Activated CD8-positive, alpha-beta T cell treated with anti-CD3 and anti-CD28 coated beads for 36 hours (primary cell): ENCODE measurements at regions not wholly inside any gene's neighbourhood (a gene's known extent, or its start where the extent isn't known, plus 50 kb on each side); places are given as distances from the start of the nearest gene placed in this dataset.

Experiments used
- ATAC-seq: fragments of 200-7000 bp; cut with Tn5 transposase; one replicate; pipeline ENCODE4 v1.10.0; 2021; ENCODE audit warnings: mild to moderate bottlenecking, moderate library complexity
- CTCF ChIA-PET: fragments of 350-600 bp; sonication (Branson Sonifier 250); formaldehyde crosslinking; loops from one replicate; lab custom pipeline; 2021; ENCODE audit warnings: antibody characterized with exemption; lab: Charles Lee
- POLR2A ChIA-PET: fragments of 350-600 bp; sonication (Branson Sonifier 250); formaldehyde crosslinking; loops from one replicate; lab custom pipeline; 2021; ENCODE audit warnings: antibody characterized with exemption; lab: Charles Lee
- DNase-seq: peaks from one replicate; pipeline ENCODE4 v3.0.0-alpha.2; 2020
- H3K27ac Mint-ChIP-seq: one replicate; pipeline ENCODE4 v1.8.0; 2021; ENCODE audit warnings: mild to moderate bottlenecking, mixed read lengths
- H3K27me3 Mint-ChIP-seq: one replicate; pipeline ENCODE4 v1.8.0; 2021; ENCODE audit warnings: mixed read lengths
- H3K36me3 Mint-ChIP-seq: one replicate; pipeline ENCODE4 v1.8.0; 2021; ENCODE audit warnings: low read depth, mixed read lengths
- H3K4me1 Mint-ChIP-seq: one replicate; pipeline ENCODE4 v1.8.0; 2021; ENCODE audit warnings: low read depth, mixed read lengths
- H3K4me3 Mint-ChIP-seq: one replicate; pipeline ENCODE4 v1.8.0; 2021; ENCODE audit warnings: mild to moderate bottlenecking, moderate library complexity, mixed read lengths
- H3K9me3 Mint-ChIP-seq: one replicate; pipeline ENCODE4 v1.8.0; 2021; ENCODE audit warnings: mixed read lengths
- CTCF ChIP-seq: fragments of 200-600 bp; IDR thresholded peaks from one replicate; pipeline ENCODE4 v1.8.0; 2022; ENCODE audit warnings: antibody characterized with exemption, mild to moderate bottlenecking
- intact Hi-C: fragments of 100-400 bp; cut with micrococcal nuclease; formaldehyde crosslinking; loops from one replicate; pipeline ENCODE4 v1.10.0; 2022

- H3K27ac Mint-ChIP-seq, result no peak overlapping the region
- TF ChIP-seq CTCF, result no peak
- H3K36me3 Mint-ChIP-seq, result no peaks in the 10 kb centered on the region
- intact Hi-C loops, result no loop called here
- peaks cover 15% of the 10 kb centered on the region for H3K9me3 Mint-ChIP-seq
- CTCF ChIA-PET, result no interaction called here
- H3K4me3 Mint-ChIP-seq, result no peak overlapping the region
- H3K27me3 Mint-ChIP-seq, result no peaks in the 10 kb centered on the region
- POLR2A ChIA-PET, result no interaction called here
- H3K4me1 Mint-ChIP-seq, result no peaks in the 10 kb centered on the region
- no peak for DNase-seq
- no peak for ATAC-seq
Observed at GRCh38 chr13:61654481-61654880, 238.8 kb upstream of the PCDH20 start.

- no peak for TF ChIP-seq CTCF
- no peaks in the 10 kb centered on the region for H3K36me3 Mint-ChIP-seq
- ChIA-PET CTCF (no interaction called here), POLR2A (no interaction called here)
- no peak overlapping the region for H3K4me3 Mint-ChIP-seq
- intact Hi-C loops, result no loop called here
- H3K27me3 Mint-ChIP-seq, result no peaks in the 10 kb centered on the region
- ATAC-seq (no peak), DNase-seq (no peak)
- H3K4me1 Mint-ChIP-seq, result no peaks in the 10 kb centered on the region
- no peak overlapping the region for H3K27ac Mint-ChIP-seq
- H3K9me3 Mint-ChIP-seq, result peaks cover 7% of the 10 kb centered on the region
Observed at GRCh38 chr13:61648547-61648946, 232.9 kb upstream of the PCDH20 start.

- Mint-ChIP-seq H3K36me3 (no peaks in the 10 kb centered on the region), H3K9me3 (peaks cover 3% of the 10 kb centered on the region), H3K27me3 (no peaks in the 10 kb centered on the region), H3K27ac (no peak overlapping the region), H3K4me3 (no peak overlapping the region), H3K4me1 (no peaks in the 10 kb centered on the region)
- DNase-seq, result no peak
- CTCF ChIA-PET, result interaction anchor here (1.1 kb wide), 1 partner anchor 17 kb away, joined by 3 read pairs; no protein-coding TSS in a partner anchor
- TF ChIP-seq CTCF, result no peak
- ATAC-seq, result no peak
- POLR2A ChIA-PET, result no interaction called here
- intact Hi-C loops, result no loop called here
Observed at GRCh38 chr13:61612192-61612591, 196.5 kb upstream of the PCDH20 start.

- no peak for DNase-seq
- Mint-ChIP-seq H3K4me3 (no peak overlapping the region), H3K36me3 (no peaks in the 10 kb centered on the region), H3K27ac (no peak overlapping the region), H3K4me1 (no peaks in the 10 kb centered on the region), H3K27me3 (no peaks in the 10 kb centered on the region), H3K9me3 (peaks cover 10% of the 10 kb centered on the region)
- intact Hi-C loops, result no loop called here
- ATAC-seq, result no peak
- no peak for TF ChIP-seq CTCF
- POLR2A ChIA-PET, result no interaction called here
- CTCF ChIA-PET, result no interaction called here
Observed at GRCh38 chr13:61608138-61608537, 192.5 kb upstream of the PCDH20 start.

- no peak for TF ChIP-seq CTCF
- CTCF ChIA-PET, result no interaction called here
- POLR2A ChIA-PET, result no interaction called here
- H3K27ac Mint-ChIP-seq, result no peak overlapping the region
- H3K9me3 Mint-ChIP-seq, result peaks cover 19% of the 10 kb centered on the region
- H3K4me3 Mint-ChIP-seq, result no peak overlapping the region
- DNase-seq (no peak), ATAC-seq (no peak)
- no peaks in the 10 kb centered on the region for H3K27me3 Mint-ChIP-seq
- no peaks in the 10 kb centered on the region for H3K4me1 Mint-ChIP-seq
- intact Hi-C loops, result no loop called here
- H3K36me3 Mint-ChIP-seq, result no peaks in the 10 kb centered on the region
Observed at GRCh38 chr13:61600360-61601033, 184.8 kb upstream of the PCDH20 start.
